Naive thymus-derived CD8-positive, alpha-beta T cell (primary cell): ENCODE measurements at regions not wholly inside any gene's neighbourhood (a gene's known extent, or its start where the extent isn't known, plus 50 kb on each side); places are given as distances from the start of the nearest gene placed in this dataset.

Experiments
- ATAC-seq, 2 donors: fragments of 150-1000 bp; cut with Tn5 transposase in 1 of 2; sonication (Bioruptor Pico), chemical (Tn5 transposase) in 1 of 2; 1 replicate in 1 of 2; 2 replicates in 1 of 2; pipeline ENCODE4 v1.10.0; 2021; ENCODE audit warnings: mild to moderate bottlenecking in 2 of 2, moderate library complexity in 2 of 2
- POLR2A ChIA-PET: fragments of 350-600 bp; sonication (Branson Sonifier 250); formaldehyde crosslinking; loops from one replicate; lab custom pipeline; 2021; ENCODE audit warnings: antibody characterized with exemption; lab: Charles Lee
- DNase-seq, 10 donors: peaks; one replicate each; pipeline versions ENCODE4 v3.0.0 to v3.0.0-alpha.2; 2020 to 2022
- H3K27ac Mint-ChIP-seq, 10 donors: one replicate each; pipeline ENCODE4 v1.8.0; 2020 to 2022; ENCODE audit warnings: mild to moderate bottlenecking in 10 of 10, mixed read lengths in 10 of 10, moderate library complexity in 4 of 10, inconsistent platforms in 1 of 10
- H3K27me3 Mint-ChIP-seq, 5 donors: one replicate each; pipeline ENCODE4 v1.8.0; 2021 to 2022; ENCODE audit warnings: mixed read lengths in 5 of 5
- H3K36me3 Mint-ChIP-seq, 3 donors: one replicate each; pipeline ENCODE4 v1.8.0; 2020 to 2022; ENCODE audit warnings: mixed read lengths in 3 of 3, mild to moderate bottlenecking in 2 of 3, inconsistent platforms in 1 of 3
- H3K4me1 Mint-ChIP-seq, 4 donors: one replicate each; pipeline ENCODE4 v1.8.0; 2021 to 2022; ENCODE audit warnings: mixed read lengths in 4 of 4
- H3K4me3 Mint-ChIP-seq, 10 donors: one replicate each; pipeline ENCODE4 v1.8.0; 2020 to 2022; ENCODE audit warnings: mild to moderate bottlenecking in 10 of 10, mixed read lengths in 10 of 10, moderate library complexity in 6 of 10, inconsistent platforms in 1 of 10
- H3K9me3 Mint-ChIP-seq, 9 donors: one replicate each; pipeline ENCODE4 v1.8.0; 2020 to 2022; ENCODE audit warnings: mixed read lengths in 9 of 9, mild to moderate bottlenecking in 3 of 9, inconsistent platforms in 1 of 9, moderate library complexity in 1 of 9

- peaks cover 0 to 14% (median 4%) of the 10 kb centered on the region in 5 donors for H3K27me3 Mint-ChIP-seq
- POLR2A ChIA-PET, result no interaction called here
- ATAC-seq, result no peak
- DNase-seq, result no peak
- peaks cover 0 to 2% (median 0%) of the 10 kb centered on the region in 9 donors for H3K9me3 Mint-ChIP-seq
- no peaks in the 10 kb centered on the region for H3K36me3 Mint-ChIP-seq
- H3K4me3 Mint-ChIP-seq, result no peak overlapping the region
- no peak overlapping the region for H3K27ac Mint-ChIP-seq
- no peaks in the 10 kb centered on the region for H3K4me1 Mint-ChIP-seq
Measured at GRCh38 chr2:150916467-150917396, 344.9 kb downstream of the RBM43 start.

- Mint-ChIP-seq H3K27ac (no peak overlapping the region), H3K4me3 (no peak overlapping the region), H3K27me3 (peaks cover 0 to 9% (median 3%) of the 10 kb centered on the region in 5 donors), H3K36me3 (no peaks in the 10 kb centered on the region), H3K9me3 (peaks cover 0 to 3% (median 0%) of the 10 kb centered on the region in 9 donors), H3K4me1 (no peaks in the 10 kb centered on the region)
- no peak for DNase-seq
- no peak for ATAC-seq
- POLR2A ChIA-PET, result no interaction called here
Measured at GRCh38 chr2:150911766-150912280, 349.8 kb downstream of the RBM43 start.

- H3K36me3 Mint-ChIP-seq, result no peaks in the 10 kb centered on the region
Measured at GRCh38 chr2:150909613-150910012, 352.1 kb downstream of the RBM43 start.

GRCh38 chr2:150909090-150909489 is 352.6 kb downstream of the RBM43 start:
- no peak for ATAC-seq
- POLR2A ChIA-PET, result no interaction called here
- H3K36me3 Mint-ChIP-seq, result no peaks in the 10 kb centered on the region
- H3K9me3 Mint-ChIP-seq, result peaks cover 0 to 3% (median 0%) of the 10 kb centered on the region in 9 donors
- no peak for DNase-seq
- H3K4me3 Mint-ChIP-seq, result no peak overlapping the region
- H3K27me3 Mint-ChIP-seq, result peaks cover 0 to 16% (median 9%) of the 10 kb centered on the region in 5 donors
- peaks cover 0 to 2% (median 0%) of the 10 kb centered on the region in 4 donors for H3K4me1 Mint-ChIP-seq
- H3K27ac Mint-ChIP-seq, result no peak overlapping the region

More at GRCh38 chr2:150909613-150910012, 352.1 kb downstream of the RBM43 start:
- DNase-seq, result no peak
- ATAC-seq, result no peak
- Mint-ChIP-seq H3K4me1 (no peaks in the 10 kb centered on the region), H3K4me3 (no peak overlapping the region), H3K27me3 (peaks cover 0 to 11% (median 4%) of the 10 kb centered on the region in 5 donors), H3K9me3 (peaks cover 0 to 3% (median 0%) of the 10 kb centered on the region in 9 donors), H3K27ac (no peak overlapping the region)
- POLR2A ChIA-PET, result no interaction called here

- Mint-ChIP-seq H3K9me3 (peaks cover 0 to 4% (median 0%) of the 10 kb centered on the region in 9 donors), H3K4me3 (no peak overlapping the region), H3K4me1 (peaks cover 0 to 2% (median 0%) of the 10 kb centered on the region in 4 donors), H3K27me3 (peaks cover 0 to 16% (median 9%) of the 10 kb centered on the region in 5 donors), H3K27ac (no peak overlapping the region), H3K36me3 (no peaks in the 10 kb centered on the region)
- DNase-seq (no peak), ATAC-seq (no peak)
- POLR2A ChIA-PET, result no interaction called here
Measured at GRCh38 chr2:150907466-150907865, 354.2 kb downstream of the RBM43 start.

GRCh38 chr2:150903461-150903860 is 358.2 kb downstream of the RBM43 start:
- H3K4me3 Mint-ChIP-seq, result no peak overlapping the region
- H3K36me3 Mint-ChIP-seq, result no peaks in the 10 kb centered on the region
- ATAC-seq (no peak), DNase-seq (no peak)
- H3K27me3 Mint-ChIP-seq, result peaks cover 0 to 11% (median 0%) of the 10 kb centered on the region in 5 donors
- peaks cover 0 to 21% (median 13%) of the 10 kb centered on the region in 9 donors for H3K9me3 Mint-ChIP-seq
- H3K4me1 Mint-ChIP-seq, result peaks cover 0 to 2% (median 0%) of the 10 kb centered on the region in 4 donors
- H3K27ac Mint-ChIP-seq, result no peak overlapping the region
- POLR2A ChIA-PET, result no interaction called here

GRCh38 chr2:150903055-150903454 is 358.6 kb downstream of the RBM43 start:
- no peak overlapping the region for H3K27ac Mint-ChIP-seq
- no peak overlapping the region for H3K4me3 Mint-ChIP-seq
- POLR2A ChIA-PET, result no interaction called here
- peaks cover 0 to 11% (median 0%) of the 10 kb centered on the region in 5 donors for H3K27me3 Mint-ChIP-seq
- no peaks in the 10 kb centered on the region for H3K36me3 Mint-ChIP-seq
- peaks cover 0 to 24% (median 13%) of the 10 kb centered on the region in 9 donors for H3K9me3 Mint-ChIP-seq
- ATAC-seq (no peak), DNase-seq (no peak)
- H3K4me1 Mint-ChIP-seq, result peaks cover 0 to 2% (median 0%) of the 10 kb centered on the region in 4 donors

GRCh38 chr2:150900913-150901312 is 360.8 kb downstream of the RBM43 start:
- no peak overlapping the region for H3K27ac Mint-ChIP-seq

GRCh38 chr2:150895968-150896367 is 365.7 kb downstream of the RBM43 start:
- POLR2A ChIA-PET, result no interaction called here

More at GRCh38 chr2:150900913-150901312, 360.8 kb downstream of the RBM43 start:
- POLR2A ChIA-PET, result no interaction called here
- Mint-ChIP-seq H3K4me3 (no peak overlapping the region), H3K36me3 (no peaks in the 10 kb centered on the region), H3K4me1 (peaks cover 0 to 2% (median 0%) of the 10 kb centered on the region in 4 donors), H3K27me3 (peaks cover 0 to 7% (median 0%) of the 10 kb centered on the region in 5 donors), H3K9me3 (peaks cover 0 to 21% (median 13%) of the 10 kb centered on the region in 9 donors)
- no peak for DNase-seq
- no peak for ATAC-seq

GRCh38 chr2:150889141-150889540 is 372.5 kb downstream of the RBM43 start:
- DNase-seq (no peak), ATAC-seq (no peak)
- no peak overlapping the region for H3K27ac Mint-ChIP-seq
- no peak overlapping the region for H3K4me3 Mint-ChIP-seq
- peaks cover 2 to 29% (median 2%) of the 10 kb centered on the region in 5 donors for H3K27me3 Mint-ChIP-seq
- no peaks in the 10 kb centered on the region for H3K36me3 Mint-ChIP-seq
- POLR2A ChIA-PET, result no interaction called here
- H3K9me3 Mint-ChIP-seq, result peaks cover 0 to 18% (median 0%) of the 10 kb centered on the region in 9 donors
- H3K4me1 Mint-ChIP-seq, result no peaks in the 10 kb centered on the region

More at GRCh38 chr2:150895968-150896367, 365.7 kb downstream of the RBM43 start:
- no peak for DNase-seq
- peaks cover 0 to 1% (median 0%) of the 10 kb centered on the region in 5 donors for H3K27me3 Mint-ChIP-seq
- no peak overlapping the region for H3K27ac Mint-ChIP-seq
- no peak overlapping the region for H3K4me3 Mint-ChIP-seq
- H3K36me3 Mint-ChIP-seq, result no peaks in the 10 kb centered on the region
- H3K4me1 Mint-ChIP-seq, result no peaks in the 10 kb centered on the region
- ATAC-seq, result no peak
- H3K9me3 Mint-ChIP-seq, result peaks cover 0 to 18% (median 10%) of the 10 kb centered on the region in 9 donors

- H3K9me3 Mint-ChIP-seq, result peaks cover 0 to 18% (median 0%) of the 10 kb centered on the region in 9 donors
- H3K4me1 Mint-ChIP-seq, result no peaks in the 10 kb centered on the region
- H3K27ac Mint-ChIP-seq, result no peak overlapping the region
- no peaks in the 10 kb centered on the region for H3K36me3 Mint-ChIP-seq
- DNase-seq, result no peak
- POLR2A ChIA-PET, result no interaction called here
- peaks cover 2 to 29% (median 2%) of the 10 kb centered on the region in 5 donors for H3K27me3 Mint-ChIP-seq
- H3K4me3 Mint-ChIP-seq, result no peak overlapping the region
- ATAC-seq, result no peak
Measured at GRCh38 chr2:150888337-150888736, 373.3 kb downstream of the RBM43 start.

GRCh38 chr2:150887926-150888325 is 373.7 kb downstream of the RBM43 start:
- Mint-ChIP-seq H3K9me3 (peaks cover 0 to 18% (median 0%) of the 10 kb centered on the region in 9 donors), H3K27ac (no peak overlapping the region), H3K27me3 (peaks cover 2 to 29% (median 2%) of the 10 kb centered on the region in 5 donors), H3K4me1 (no peaks in the 10 kb centered on the region), H3K4me3 (no peak overlapping the region), H3K36me3 (no peaks in the 10 kb centered on the region)
- POLR2A ChIA-PET, result no interaction called here
- DNase-seq (no peak), ATAC-seq (no peak)
